Stimulated activated CD4-positive, alpha-beta T cell treated with anti-CD3 and anti-CD28 coated beads, TNF-alpha, amount 100 ng/mL, for 1 hour (primary cell): ENCODE measurements at regions not wholly inside any gene's neighbourhood (a gene's known extent, or its start where the extent isn't known, plus 50 kb on each side); places are given as distances from the start of the nearest gene placed in this dataset.
"Not testable (repeated sequence)": the region's sequence is repeated elsewhere in the genome, so short reads cannot be mapped to it uniquely, and the experiment has no call there.

ENCODE experiments used
- DNase-seq, 3 donors: peaks; one replicate each; pipeline ENCODE4 v3.0.0-alpha.2; 2020; ENCODE audit warnings: low read depth in 3 of 3, low spot score in 1 of 3

DNA sequence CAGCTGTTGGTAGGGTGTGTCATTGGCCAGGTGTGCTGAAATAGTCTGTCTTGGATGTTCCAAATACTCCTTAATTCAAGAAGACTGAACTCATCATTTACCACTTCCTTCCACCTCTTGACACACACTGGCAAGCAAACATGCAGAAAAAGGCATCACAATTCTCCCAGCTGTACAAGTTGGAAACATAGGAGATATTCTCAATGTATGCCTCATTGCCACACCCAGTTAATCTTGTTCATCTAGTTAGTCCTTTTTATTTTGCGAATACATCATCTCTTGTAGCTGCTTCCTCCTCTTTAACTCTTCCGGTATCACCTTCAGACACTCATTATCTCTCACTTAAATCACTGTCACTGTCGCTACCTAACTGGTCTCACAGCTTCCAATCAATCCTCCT lies 75.1 kb upstream of the GOT2 start:
- DNase-seq, result no peak

DNA sequence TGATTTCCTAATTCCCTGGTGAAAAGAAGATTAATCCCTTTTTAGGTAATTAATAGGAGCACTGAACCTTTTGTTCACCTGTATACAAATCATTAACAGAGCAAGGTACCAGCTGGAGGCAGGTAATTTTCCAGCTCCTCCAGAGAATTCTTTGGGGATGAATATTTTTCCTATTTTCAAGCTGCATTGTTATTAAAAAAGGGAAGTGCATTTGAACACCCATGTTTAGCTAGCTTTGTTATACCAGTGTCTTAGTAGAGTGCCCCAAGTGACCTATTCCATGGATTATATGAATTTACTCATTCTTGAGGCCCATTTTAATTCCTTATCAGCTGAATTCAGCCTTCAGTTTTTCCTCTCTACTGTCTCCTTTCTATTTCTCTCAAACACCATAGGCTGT lies 73.2 kb upstream of the GOT2 start:
- DNase-seq, result no peak

DNA sequence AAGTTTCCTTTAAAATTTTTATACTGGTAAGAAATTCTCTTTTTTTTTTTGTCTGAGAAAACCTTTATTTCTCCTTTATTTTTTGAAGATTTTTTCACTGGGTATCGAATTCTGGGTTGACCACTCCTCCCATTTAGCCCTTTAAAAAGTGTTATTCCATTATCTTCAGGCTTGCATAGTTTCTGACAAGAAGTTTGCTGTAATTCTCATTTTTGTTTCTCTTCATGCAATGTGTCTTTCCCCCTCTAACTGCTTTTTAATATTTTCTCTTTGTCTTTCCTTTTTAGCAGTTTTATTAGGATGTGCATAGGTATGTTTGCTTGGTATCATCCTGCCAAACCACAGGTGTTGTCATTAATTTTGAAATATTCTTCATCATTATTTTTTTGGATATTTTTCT lies 67.7 kb upstream of the GOT2 start:
- no peak for DNase-seq

DNA sequence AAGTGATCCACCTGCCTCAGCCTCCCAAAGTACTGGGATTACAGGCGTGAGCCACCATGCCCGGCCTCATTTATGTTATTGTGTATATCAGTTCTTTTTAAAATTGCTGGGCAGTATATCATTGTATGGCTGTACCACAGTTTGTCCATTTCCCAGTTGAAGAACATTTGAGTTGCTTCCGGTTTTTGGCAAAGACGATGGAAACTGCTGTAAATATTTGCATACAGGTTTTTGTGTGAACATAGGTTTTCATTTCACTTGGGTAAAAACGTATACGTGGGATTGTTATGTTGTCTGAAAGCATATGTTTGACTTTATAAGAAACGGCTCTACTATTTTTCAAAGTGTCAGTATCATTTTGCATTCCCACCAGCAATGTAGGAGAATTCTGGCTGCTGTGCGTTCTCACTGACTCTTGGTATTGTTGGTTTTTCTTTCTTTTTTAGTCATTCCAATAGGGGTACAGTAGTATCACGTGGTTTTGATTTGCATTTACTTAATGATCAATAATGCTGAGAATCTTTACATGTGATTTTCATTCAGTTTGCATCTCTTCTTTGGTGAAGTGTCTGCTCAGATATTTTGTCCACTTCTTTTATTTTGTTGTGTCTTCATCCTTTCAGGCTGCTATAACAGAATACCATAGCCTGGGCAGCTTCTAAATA lies 63.2 kb upstream of the GOT2 start:
- no peak for DNase-seq

DNA sequence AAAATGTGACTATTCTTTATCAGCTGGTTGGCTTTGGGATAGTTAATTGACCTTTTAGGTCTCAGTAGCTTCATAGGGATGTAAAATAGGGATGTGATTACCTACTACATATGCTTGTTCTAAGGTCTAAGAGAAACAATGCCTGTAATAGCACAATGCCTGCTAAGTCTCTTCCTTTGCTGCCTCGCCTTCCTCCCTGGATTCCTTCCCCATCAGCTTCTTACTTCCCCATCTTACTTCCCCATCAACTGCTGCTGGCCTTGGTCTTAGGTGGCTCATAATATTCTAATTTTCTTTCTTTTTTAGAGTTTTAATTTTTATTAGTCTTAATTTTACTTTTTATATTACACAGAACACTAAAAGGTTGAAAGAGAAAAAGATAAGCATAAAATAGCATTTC lies 59.2 kb upstream of the GOT2 start:
- no peak for DNase-seq

DNA sequence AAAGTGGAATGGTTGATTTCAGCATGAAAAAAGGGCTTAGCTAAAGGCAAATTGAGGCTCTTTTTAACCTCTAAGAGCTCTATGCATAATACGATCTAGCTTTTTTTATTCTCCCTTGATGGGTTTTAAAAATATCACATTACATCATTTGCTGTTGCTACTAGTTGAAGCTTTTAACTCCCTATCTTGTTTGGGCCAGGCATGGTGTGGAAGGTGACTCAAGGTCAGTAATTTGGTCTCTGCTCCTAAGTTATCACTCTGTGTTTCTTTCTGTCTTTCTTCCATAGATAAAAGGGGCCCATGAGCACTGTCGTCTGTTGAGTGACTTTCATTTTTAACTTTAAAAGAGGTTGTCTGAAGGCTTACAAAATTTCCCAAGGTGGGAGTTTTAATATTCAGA lies 58.1 kb upstream of the GOT2 start:
- no peak for DNase-seq

DNA sequence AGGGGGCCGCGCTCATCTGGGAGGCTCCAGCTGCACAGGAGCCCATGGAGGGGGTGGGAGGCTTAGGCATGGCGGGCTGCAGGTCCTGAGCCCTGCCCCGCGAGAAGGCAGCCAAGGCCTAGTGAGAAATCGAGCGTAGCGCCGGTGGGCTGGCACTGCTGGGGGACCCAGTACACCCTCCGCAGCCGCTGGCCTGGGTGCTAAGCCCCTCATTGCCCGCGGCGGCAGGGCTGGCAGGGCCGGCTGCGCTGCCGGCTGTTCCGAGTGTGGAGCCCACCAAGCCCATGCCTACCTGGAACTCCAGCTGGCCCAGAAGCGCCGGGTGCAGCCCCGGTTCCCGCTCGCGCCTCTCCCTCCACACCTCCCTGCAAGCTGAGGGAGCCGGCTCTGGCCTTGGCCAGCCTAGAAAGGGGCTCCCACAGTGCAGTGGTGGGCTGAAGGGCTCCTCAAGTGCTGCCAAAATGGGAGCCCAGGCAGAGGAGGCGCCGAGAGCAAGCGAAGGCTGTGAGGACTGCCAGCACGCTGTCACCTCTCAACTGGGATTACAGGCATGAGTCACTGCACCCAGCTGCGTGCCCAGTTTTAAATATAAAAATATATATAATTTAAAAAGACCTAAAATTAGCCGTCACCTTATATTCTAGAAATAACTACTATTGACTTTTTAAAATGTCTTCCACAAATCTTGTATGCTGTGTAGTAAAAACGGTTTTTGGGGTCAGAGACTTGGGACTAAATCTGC lies 56.9 kb upstream of the GOT2 start:
- DNase-seq, result not testable (repeated sequence)

DNA sequence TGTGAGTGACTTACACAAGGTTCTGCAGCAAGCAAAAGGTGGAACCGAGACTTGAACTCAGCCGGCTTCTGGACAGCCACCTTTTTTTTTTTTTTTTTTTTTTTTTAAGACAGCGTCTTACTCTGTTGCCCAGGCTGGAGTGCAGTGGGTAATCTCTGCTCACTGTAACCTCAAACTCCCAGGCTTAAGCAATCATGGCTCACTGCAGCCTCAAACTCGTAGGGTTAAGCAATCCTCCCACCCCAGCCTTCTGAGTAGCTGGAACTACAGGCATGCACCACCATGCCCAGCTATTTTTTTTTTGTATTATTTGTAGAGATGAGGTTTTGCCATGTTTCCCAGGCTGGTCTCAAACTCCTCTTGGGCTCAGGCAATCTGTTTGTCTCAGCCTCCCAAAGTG lies 55.2 kb upstream of the GOT2 start:
- no peak for DNase-seq
